Adrenal gland (tissue), 9 donors: ENCODE measurements at regions not wholly inside any gene's neighbourhood (a gene's known extent, or its start where the extent isn't known, plus 50 kb on each side); places are given as distances from the start of the nearest gene placed in this dataset.

Source experiments
- DNase-seq, 7 donors: peaks; one replicate each; pipeline ENCODE4 v3.0.0-alpha.2; 2019 to 2020
- H3K27ac ChIP-seq, 5 donors: fragments of 200-600 bp; sonication (generic) in 4 of 5; 1 replicate in 3 of 5; 2 replicates in 2 of 5; pipeline versions ENCODE4 v1.5.1 to v1.8.0; 2016 to 2020; ENCODE audit warnings: mild to moderate bottlenecking in 1 of 5
- H3K27me3 ChIP-seq: fragments of 200-600 bp; 2 replicates; pipeline ENCODE4 v1.8.0; 2021
- H3K36me3 ChIP-seq, 2 donors: fragments of 200-600 bp; replicated peaks in 1 of 2; 1 replicate in 1 of 2; 2 replicates in 1 of 2; pipeline versions ENCODE4 v1.5.1 to v1.8.0; 2018 to 2022
- H3K4me1 ChIP-seq, 2 donors: fragments of 200-600 bp; replicated peaks in 1 of 2; 1 replicate in 1 of 2; 2 replicates in 1 of 2; pipeline versions ENCODE4 v1.5.1 to v1.8.0; 2018 to 2021
- H3K4me3 ChIP-seq, 4 donors: fragments of 200-600 bp; sonication (generic) in 3 of 4; one replicate each; pipeline ENCODE4 v1.5.1; 2016 to 2018
- H3K9me3 ChIP-seq, 3 donors: fragments of 200-600 bp; sonication (generic) in 1 of 3; replicated peaks in 1 of 3; 1 replicate in 2 of 3; 2 replicates in 1 of 3; pipeline versions ENCODE4 v1.5.1 to v1.8.0; 2016 to 2021
- CTCF ChIP-seq, 6 experiments: fragments of 450-650 bp in 4 of 6; fragments of 200-600 bp in 2 of 6; sonication (generic) in 1 of 6; IDR thresholded peaks; 1 replicate in 5 of 6; 2 replicates in 1 of 6; pipeline versions ENCODE4 v1.5.1 to v1.8.0; 2016 to 2021; ENCODE audit warnings: antibody characterized with exemption in 6 of 6, mild to moderate bottlenecking in 2 of 6, moderate library complexity in 1 of 6
- POLR2A ChIP-seq, 2 donors: fragments of 450-650 bp; IDR thresholded peaks; one replicate each; pipeline ENCODE4 v1.6.1; 2017; ENCODE audit warnings: antibody characterized with exemption in 2 of 2, mild to moderate bottlenecking in 2 of 2, moderate library complexity in 1 of 2
- WGBS, 4 donors: extraction: QIAGEN DNeasy Blood & Tissue Kit in 2 of 4; methylation state at CpG; one replicate each; pipeline versions ENCODE4 v1.1.5 to v1.1.7; 2013 to 2017; 5-methylcytosine and 5-hydroxymethylcytosine counted together
- intact Hi-C, 2 donors: fragments of 100-400 bp; cut with DNase I; formaldehyde crosslinking; loops; one replicate each; pipeline versions ENCODE4 v1.14.1 to v1.15.0; 2022 to 2023
- donor health status: healthy with polysubstance abuse.
- donor health status: Bipolar disorder and iron deficiency.
- donor health status: DM: yes; HTN: yes; CAD: no.
- donor health status: DM: no; HTN: no; CAD: no.
- donor health status: DM: no; HTN: no; CAD: no.

- no peaks in the 10 kb centered on the region for H3K9me3 ChIP-seq
- DNase-seq, result no peak
- no peaks in the 10 kb centered on the region for H3K4me1 ChIP-seq
- H3K36me3 ChIP-seq, result no peaks in the 10 kb centered on the region
- H3K4me3 ChIP-seq, result no peak overlapping the region
- H3K27me3 ChIP-seq, result no peaks in the 10 kb centered on the region
- no peak overlapping the region for H3K27ac ChIP-seq
- intact Hi-C loops, result loop anchor here in 1 of 2 donors (5.0 kb wide), 1 partner anchor 125 kb away; no protein-coding TSS in a partner anchor
- WGBS, 4 donors, result 72 to 85% (median 81%) methylated on average over 3 of the region's 3 CpGs
- TF ChIP-seq POLR2A (IDR thresholded peaks at IDR 0.05), result no peak
- TF ChIP-seq CTCF (IDR thresholded peaks at IDR 0.05), result no peak
These were observed 71.8 kb upstream of the ECE1 start for GRCh38 chr1:21362096-21362495.

- no peaks in the 10 kb centered on the region for H3K36me3 ChIP-seq
- DNase-seq, result no peak
- no peaks in the 10 kb centered on the region for H3K27me3 ChIP-seq
- H3K4me3 ChIP-seq, result no peak overlapping the region
- H3K9me3 ChIP-seq, result no peaks in the 10 kb centered on the region
- intact Hi-C loops, result loop anchor here in 1 of 2 donors (5.0 kb wide), 1 partner anchor 124 kb away; no protein-coding TSS in a partner anchor
- H3K27ac ChIP-seq, result no peak overlapping the region
- 78 to 92% (median 88%) methylated on average over 3 to 5 of the region's 5 CpGs for WGBS, 4 donors
- no peaks in the 10 kb centered on the region for H3K4me1 ChIP-seq
- TF ChIP-seq POLR2A (IDR thresholded peaks at IDR 0.05) (no peak), CTCF (IDR thresholded peaks at IDR 0.05) (no peak)
These were observed 71.2 kb upstream of the ECE1 start for GRCh38 chr1:21361506-21361905.

- Histone ChIP-seq H3K36me3 (no peaks in the 10 kb centered on the region), H3K4me1 (no peaks in the 10 kb centered on the region), H3K27me3 (no peaks in the 10 kb centered on the region), H3K4me3 (no peak overlapping the region), H3K27ac (no peak overlapping the region), H3K9me3 (no peaks in the 10 kb centered on the region)
- DNase-seq, result no peak
- 47 to 58% (median 54%) methylated on average over 5 of the region's 5 CpGs for WGBS, 4 donors
- intact Hi-C loops, result no loop called here
- TF ChIP-seq CTCF (IDR thresholded peaks at IDR 0.05) (no peak), POLR2A (IDR thresholded peaks at IDR 0.05) (no peak)
These were observed 66.9 kb upstream of the ECE1 start for GRCh38 chr1:21357161-21357560.

- Histone ChIP-seq H3K4me1 (no peaks in the 10 kb centered on the region), H3K9me3 (no peaks in the 10 kb centered on the region), H3K27me3 (no peaks in the 10 kb centered on the region), H3K36me3 (no peaks in the 10 kb centered on the region), H3K4me3 (no peak overlapping the region), H3K27ac (no peak overlapping the region)
- 71 to 85% (median 80%) methylated on average over 4 to 6 of the region's 6 CpGs for WGBS, 4 donors
- DNase-seq, result no peak
- no peak for TF ChIP-seq POLR2A (IDR thresholded peaks at IDR 0.05)
- no peak for TF ChIP-seq CTCF (IDR thresholded peaks at IDR 0.05)
- intact Hi-C loops, result no loop called here
These were observed 65.7 kb upstream of the ECE1 start for GRCh38 chr1:21355956-21356355.
